ENCODE measurements at regions not wholly inside any gene's neighbourhood (a gene's known extent, or its start where the extent isn't known, plus 50 kb on each side); places are given as distances from the start of the nearest gene placed in this dataset.

DNA sequence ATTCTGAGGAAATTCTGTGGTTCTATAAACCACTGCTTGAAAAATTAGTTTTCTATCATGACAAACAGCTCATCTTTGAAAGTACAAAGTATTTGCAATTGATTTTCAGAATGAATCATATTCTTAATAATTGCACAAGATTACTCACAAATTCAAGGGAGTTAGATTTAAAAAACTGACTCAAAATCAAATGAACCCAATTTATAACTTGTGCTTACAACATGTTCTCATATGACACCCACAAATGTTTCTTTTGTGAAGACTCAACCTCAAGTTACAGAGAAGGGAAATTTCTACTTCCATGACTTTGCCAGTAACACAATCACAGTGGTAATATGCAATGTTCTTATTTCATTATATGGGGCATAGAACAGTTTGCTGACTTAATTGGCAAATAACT lies 272.0 kb upstream of the ACTBL2 start:
- TF ChIP-seq, protein P1, sequence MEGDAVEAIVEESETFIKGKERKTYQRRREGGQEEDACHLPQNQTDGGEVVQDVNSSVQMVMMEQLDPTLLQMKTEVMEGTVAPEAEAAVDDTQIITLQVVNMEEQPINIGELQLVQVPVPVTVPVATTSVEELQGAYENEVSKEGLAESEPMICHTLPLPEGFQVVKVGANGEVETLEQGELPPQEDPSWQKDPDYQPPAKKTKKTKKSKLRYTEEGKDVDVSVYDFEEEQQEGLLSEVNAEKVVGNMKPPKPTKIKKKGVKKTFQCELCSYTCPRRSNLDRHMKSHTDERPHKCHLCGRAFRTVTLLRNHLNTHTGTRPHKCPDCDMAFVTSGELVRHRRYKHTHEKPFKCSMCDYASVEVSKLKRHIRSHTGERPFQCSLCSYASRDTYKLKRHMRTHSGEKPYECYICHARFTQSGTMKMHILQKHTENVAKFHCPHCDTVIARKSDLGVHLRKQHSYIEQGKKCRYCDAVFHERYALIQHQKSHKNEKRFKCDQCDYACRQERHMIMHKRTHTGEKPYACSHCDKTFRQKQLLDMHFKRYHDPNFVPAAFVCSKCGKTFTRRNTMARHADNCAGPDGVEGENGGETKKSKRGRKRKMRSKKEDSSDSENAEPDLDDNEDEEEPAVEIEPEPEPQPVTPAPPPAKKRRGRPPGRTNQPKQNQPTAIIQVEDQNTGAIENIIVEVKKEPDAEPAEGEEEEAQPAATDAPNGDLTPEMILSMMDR (IDR thresholded peaks at IDR 0.05) = no peak
- no peak overlapping the region for H3K4me3 ChIP-seq (ENCODE audit: low read length)

DNA sequence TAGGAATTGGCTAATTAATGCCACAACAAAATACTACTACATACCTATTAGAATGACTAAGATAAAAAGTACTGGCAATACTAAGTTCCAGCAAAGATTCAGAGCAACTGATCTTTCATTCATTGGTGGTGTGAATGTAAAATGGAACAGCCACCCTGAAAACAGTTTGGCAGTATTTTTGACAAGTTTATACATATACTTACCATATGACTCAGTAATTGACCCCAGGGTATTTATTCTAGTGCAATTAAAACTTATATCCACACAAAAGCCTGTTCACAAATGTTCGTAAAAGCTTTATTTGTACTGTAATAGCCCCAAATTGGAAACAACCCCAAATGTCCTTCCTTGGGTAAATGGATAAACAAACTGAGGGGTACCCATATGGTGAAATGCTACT lies 270.8 kb upstream of the ACTBL2 start:
- Mint-ChIP-seq H3K9me3 (no peaks in the 10 kb centered on the region), H3K27me3 (ENCODE audit: low read depth in 2 of 2) (peaks cover 0 to 5% of the 10 kb centered on the region in 2 donors), H3K27ac (no peak overlapping the region), H3K4me3 (no peak overlapping the region), H3K4me1 (no peaks in the 10 kb centered on the region), H3K36me3 (no peaks in the 10 kb centered on the region)
- H3K9me3 ChIP-seq (ENCODE audit: control insufficient read depth, insufficient read depth, low read length) = no peaks in the 10 kb centered on the region
- TF ChIP-seq, protein P1 (IDR thresholded peaks at IDR 0.05) = no peak
- no CpG with 5 or more reads among the region's 1 CpG for WGBS (ENCODE audit: insufficient coverage)
- H3K27ac ChIP-seq (ENCODE audit: low read length) = no peak overlapping the region
- no peaks in the 10 kb centered on the region for H3K36me3 ChIP-seq (ENCODE audit: control insufficient read depth, insufficient read depth, low read length)
- H3K27me3 ChIP-seq (ENCODE audit: control insufficient read depth, insufficient read depth, low read length) = no peaks in the 10 kb centered on the region
- DNase-seq (no peak), ATAC-seq (no peak)
- no peaks in the 10 kb centered on the region for H3K4me1 ChIP-seq (ENCODE audit: control insufficient read depth, insufficient read depth, low read length)
- intact Hi-C loops (cut with micrococcal nuclease) = no loop called here
- no peak overlapping the region for H3K4me3 ChIP-seq (ENCODE audit: low read length)

More for the DNA sequence above, 272.0 kb upstream of the ACTBL2 start:
- no peaks in the 10 kb centered on the region for H3K9me3 ChIP-seq (ENCODE audit: control insufficient read depth, insufficient read depth, low read length)
- no peak for DNase-seq
- Mint-ChIP-seq H3K4me3 (no peak overlapping the region), H3K4me1 (no peaks in the 10 kb centered on the region), H3K36me3 (no peaks in the 10 kb centered on the region), H3K27me3 (ENCODE audit: low read depth in 2 of 2) (peaks cover 0 to 5% of the 10 kb centered on the region in 2 donors), H3K27ac (no peak overlapping the region), H3K9me3 (no peaks in the 10 kb centered on the region)
- no peaks in the 10 kb centered on the region for H3K36me3 ChIP-seq (ENCODE audit: control insufficient read depth, insufficient read depth, low read length)
- H3K4me1 ChIP-seq (ENCODE audit: control insufficient read depth, insufficient read depth, low read length) = no peaks in the 10 kb centered on the region
- intact Hi-C loops (cut with micrococcal nuclease) = no loop called here
- ATAC-seq = no peak
- H3K27ac ChIP-seq (ENCODE audit: low read length) = no peak overlapping the region
- no peaks in the 10 kb centered on the region for H3K27me3 ChIP-seq (ENCODE audit: control insufficient read depth, insufficient read depth, low read length)

DNA sequence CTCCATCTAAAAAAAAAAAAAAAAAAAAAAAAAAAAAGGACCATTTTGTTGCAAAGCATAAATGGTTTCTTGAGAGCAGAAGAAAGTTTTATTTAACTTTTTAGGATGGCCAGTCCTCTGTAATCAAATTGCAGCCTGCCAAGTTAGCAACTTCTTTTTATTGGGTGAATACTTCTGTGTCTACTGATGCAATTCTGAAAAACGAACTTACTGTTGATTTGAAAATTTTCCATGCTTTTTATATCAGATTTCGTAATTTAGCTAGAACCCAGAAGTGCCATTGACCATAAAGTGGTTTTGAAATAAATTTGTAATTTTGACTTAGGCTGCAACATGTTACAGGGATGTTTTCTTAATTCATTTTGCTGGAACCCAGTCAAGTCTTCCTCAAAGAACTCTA lies 269.1 kb upstream of the ACTBL2 start:
- Histone ChIP-seq H3K4me1 (ENCODE audit: control insufficient read depth, insufficient read depth, low read length) (no peaks in the 10 kb centered on the region), H3K27ac (ENCODE audit: low read length) (no peak overlapping the region), H3K36me3 (ENCODE audit: control insufficient read depth, insufficient read depth, low read length) (no peaks in the 10 kb centered on the region), H3K4me3 (ENCODE audit: low read length) (no peak overlapping the region), H3K9me3 (ENCODE audit: control insufficient read depth, insufficient read depth, low read length) (no peaks in the 10 kb centered on the region), H3K27me3 (ENCODE audit: control insufficient read depth, insufficient read depth, low read length) (no peaks in the 10 kb centered on the region)
- Mint-ChIP-seq H3K27me3 (ENCODE audit: low read depth in 2 of 2) (peaks cover 2 to 10% of the 10 kb centered on the region in 2 donors), H3K9me3 (peaks cover 0 to 3% of the 10 kb centered on the region in 2 donors), H3K4me3 (no peak overlapping the region), H3K36me3 (no peaks in the 10 kb centered on the region), H3K4me1 (no peaks in the 10 kb centered on the region), H3K27ac (no peak overlapping the region)
- intact Hi-C loops (cut with micrococcal nuclease) = no loop called here
- DNase-seq = no peak
- ATAC-seq = no peak
- 40% methylated on average over 2 of the region's 2 CpGs for WGBS (ENCODE audit: insufficient coverage)
- TF ChIP-seq, protein P1 (IDR thresholded peaks at IDR 0.05) = no peak

DNA sequence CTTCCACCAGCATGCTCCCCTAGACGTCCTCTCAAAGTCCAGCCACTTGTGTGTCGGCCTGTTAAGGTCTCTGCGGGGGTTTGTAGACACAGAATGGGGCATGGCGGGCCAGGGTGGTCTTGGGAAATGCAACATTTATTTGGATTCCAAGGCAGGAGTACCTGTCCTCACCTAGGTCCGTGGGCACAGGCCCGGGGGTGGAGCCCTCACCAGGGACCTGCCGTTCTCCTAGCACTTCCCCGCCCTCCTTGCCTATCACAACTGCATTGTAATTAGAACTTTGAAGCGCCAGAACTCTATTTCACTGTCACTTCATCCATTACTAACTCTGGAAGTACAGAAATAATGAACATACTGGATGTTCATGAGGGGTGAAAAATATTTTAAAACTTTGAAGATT lies 268.3 kb upstream of the ACTBL2 start:
- Mint-ChIP-seq H3K36me3 (no peaks in the 10 kb centered on the region), H3K27me3 (ENCODE audit: low read depth in 2 of 2) (peaks cover 2 to 10% of the 10 kb centered on the region in 2 donors), H3K4me3 (no peak overlapping the region), H3K4me1 (no peaks in the 10 kb centered on the region), H3K9me3 (peaks cover 0 to 3% of the 10 kb centered on the region in 2 donors), H3K27ac (no peak overlapping the region)
- TF ChIP-seq, protein P1 (IDR thresholded peaks at IDR 0.05) = no peak
- intact Hi-C loops (cut with micrococcal nuclease) = no loop called here
- no peaks in the 10 kb centered on the region for H3K36me3 ChIP-seq (ENCODE audit: control insufficient read depth, insufficient read depth, low read length)
- 91% methylated on average over 8 of the region's 9 CpGs for WGBS (ENCODE audit: insufficient coverage)
- DNase-seq = no peak
- H3K27me3 ChIP-seq (ENCODE audit: control insufficient read depth, insufficient read depth, low read length) = no peaks in the 10 kb centered on the region
- H3K9me3 ChIP-seq (ENCODE audit: control insufficient read depth, insufficient read depth, low read length) = no peaks in the 10 kb centered on the region
- no peak overlapping the region for H3K4me3 ChIP-seq (ENCODE audit: low read length)
- H3K27ac ChIP-seq (ENCODE audit: low read length) = no peak overlapping the region
- no peaks in the 10 kb centered on the region for H3K4me1 ChIP-seq (ENCODE audit: control insufficient read depth, insufficient read depth, low read length)
- no peak for ATAC-seq
